ENCODE measurements at regions not wholly inside any gene's neighbourhood (a gene's known extent, or its start where the extent isn't known, plus 50 kb on each side); places are given as distances from the start of the nearest gene placed in this dataset.
A peak's percentile ranks its signal among the peaks of the same experiment; 100 is the strongest.

GRCh38 chr16:5502467-5502869 lies 404.9 kb upstream of the EEF2KMT start:
- no peak overlapping the region for H3K4me3 ChIP-seq (ENCODE audit: low read depth, low read length)
- TF ChIP-seq MYC (IDR thresholded peaks at IDR 0.05; ENCODE audit: low read depth, low read length), result no peak
- peak; percentile 56 for TF ChIP-seq CTCF (IDR thresholded peaks at IDR 0.05; ENCODE audit: low read depth, low read length)
- no peak for TF ChIP-seq POLR2A (IDR thresholded peaks at IDR 0.05; ENCODE audit: extremely low read depth, insufficient read length)
- TF ChIP-seq, protein P1, sequence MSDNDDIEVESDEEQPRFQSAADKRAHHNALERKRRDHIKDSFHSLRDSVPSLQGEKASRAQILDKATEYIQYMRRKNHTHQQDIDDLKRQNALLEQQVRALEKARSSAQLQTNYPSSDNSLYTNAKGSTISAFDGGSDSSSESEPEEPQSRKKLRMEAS (IDR thresholded peaks at IDR 0.05; ENCODE audit: low read depth, low read length), result no peak
- DNase-seq (ENCODE audit: low read depth), result peak; percentile 50

- DNase-seq (ENCODE audit: low read depth), result no peak
- no peak overlapping the region for H3K4me3 ChIP-seq (ENCODE audit: low read depth, low read length)
- TF ChIP-seq, protein P1 (IDR thresholded peaks at IDR 0.05; ENCODE audit: low read depth, low read length), result no peak
- TF ChIP-seq MYC (IDR thresholded peaks at IDR 0.05; ENCODE audit: low read depth, low read length), result no peak
- no peak for TF ChIP-seq CTCF (IDR thresholded peaks at IDR 0.05; ENCODE audit: low read depth, low read length)
- no peak for TF ChIP-seq POLR2A (IDR thresholded peaks at IDR 0.05; ENCODE audit: extremely low read depth, insufficient read length)
Measured at GRCh38 chr16:5500526-5500925, 402.9 kb upstream of the EEF2KMT start.

DNA sequence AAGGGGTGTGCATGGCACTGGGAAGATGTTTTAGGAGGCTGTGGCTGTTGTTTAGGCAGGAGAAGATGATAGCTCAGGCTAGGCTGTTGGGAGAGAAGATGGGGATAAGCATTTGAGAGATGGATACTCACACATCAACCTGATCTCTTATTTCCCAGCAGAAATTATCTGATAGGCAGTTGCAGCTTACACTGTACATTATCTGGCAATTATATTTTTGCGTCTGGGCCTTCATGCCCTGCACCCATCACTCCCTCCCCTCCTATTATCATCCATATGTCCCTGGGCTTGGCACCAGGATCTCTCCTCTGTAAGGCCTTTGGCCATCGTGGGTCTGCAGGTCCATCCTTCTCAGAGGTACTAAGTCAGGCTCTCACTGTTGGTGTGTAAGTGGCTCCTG lies 401.0 kb upstream of the EEF2KMT start:
- no peak overlapping the region for H3K4me3 ChIP-seq (ENCODE audit: low read depth, low read length)
- no peak for DNase-seq (ENCODE audit: low read depth)
- TF ChIP-seq MYC (IDR thresholded peaks at IDR 0.05; ENCODE audit: low read depth, low read length), result no peak
- TF ChIP-seq, protein P1 (IDR thresholded peaks at IDR 0.05; ENCODE audit: low read depth, low read length), result no peak
- no peak for TF ChIP-seq POLR2A (IDR thresholded peaks at IDR 0.05; ENCODE audit: extremely low read depth, insufficient read length)
- no peak for TF ChIP-seq CTCF (IDR thresholded peaks at IDR 0.05; ENCODE audit: low read depth, low read length)

- H3K4me3 ChIP-seq (ENCODE audit: low read depth, low read length), result no peak overlapping the region
- no peak for DNase-seq (ENCODE audit: low read depth)
- TF ChIP-seq MYC (IDR thresholded peaks at IDR 0.05; ENCODE audit: low read depth, low read length), result no peak
- TF ChIP-seq CTCF (IDR thresholded peaks at IDR 0.05; ENCODE audit: low read depth, low read length), result no peak
- no peak for TF ChIP-seq POLR2A (IDR thresholded peaks at IDR 0.05; ENCODE audit: extremely low read depth, insufficient read length)
Measured at GRCh38 chr16:5496013-5496412, 398.4 kb upstream of the EEF2KMT start.

GRCh38 chr16:5490499-5490898 lies 392.9 kb upstream of the EEF2KMT start:
- DNase-seq (ENCODE audit: low read depth), result peak; percentile 60

More at GRCh38 chr16:5490499-5490898, 392.9 kb upstream of the EEF2KMT start:
- TF ChIP-seq, protein P1 (IDR thresholded peaks at IDR 0.05; ENCODE audit: low read depth, low read length), result peak; percentile 45; the same call in 1 of the 2 replicates
- no peak for TF ChIP-seq POLR2A (IDR thresholded peaks at IDR 0.05; ENCODE audit: extremely low read depth, insufficient read length)
- peak; percentile 46 for TF ChIP-seq MYC (IDR thresholded peaks at IDR 0.05; ENCODE audit: low read depth, low read length)
- TF ChIP-seq CTCF (IDR thresholded peaks at IDR 0.05; ENCODE audit: low read depth, low read length), result peak; percentile 84
- H3K4me3 ChIP-seq (ENCODE audit: low read depth, low read length), result no peak overlapping the region
